ENCODE measurements at regions not wholly inside any gene's neighbourhood (a gene's known extent, or its start where the extent isn't known, plus 50 kb on each side); places are given as distances from the start of the nearest gene placed in this dataset.

DNA sequence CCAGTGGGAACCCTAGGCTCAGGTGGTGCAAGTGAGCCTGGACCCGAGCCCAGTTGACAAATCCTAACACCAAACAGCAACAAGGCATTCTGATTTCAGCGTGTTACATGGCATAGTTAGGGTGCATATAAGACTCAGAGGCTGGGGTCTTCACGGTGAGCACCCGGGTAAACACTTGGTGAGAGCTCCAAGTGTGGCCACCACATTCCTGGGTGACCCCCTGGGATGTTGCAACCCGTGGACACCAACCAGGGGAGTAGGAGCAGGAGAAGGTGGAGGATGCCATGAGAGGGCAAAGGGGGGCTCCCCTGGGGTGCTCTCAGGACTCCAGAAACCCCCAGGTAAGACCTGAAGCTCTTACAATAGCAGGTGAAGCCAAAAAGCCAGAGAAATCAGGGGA lies 69.9 kb upstream of the CDH5 start:
- no peak overlapping the region for H3K9ac ChIP-seq
- H3K27me3 ChIP-seq (ENCODE audit: insufficient read depth, low read depth): no peaks in the 10 kb centered on the region
- no peaks in the 10 kb centered on the region for H4K20me1 ChIP-seq (ENCODE audit: insufficient read depth)
- H3K4me1 ChIP-seq (ENCODE audit: low read depth, poor library complexity, severe bottlenecking): no peaks in the 10 kb centered on the region
- H2AFZ ChIP-seq (ENCODE audit: low read depth): no peak overlapping the region
- H3K4me3 ChIP-seq (IDR thresholded peaks at IDR 0.05; ENCODE audit: insufficient read depth, low read depth, low read length): no peak overlapping the region
- no peak overlapping the region for H3K27ac ChIP-seq
- TF ChIP-seq, protein P1, sequence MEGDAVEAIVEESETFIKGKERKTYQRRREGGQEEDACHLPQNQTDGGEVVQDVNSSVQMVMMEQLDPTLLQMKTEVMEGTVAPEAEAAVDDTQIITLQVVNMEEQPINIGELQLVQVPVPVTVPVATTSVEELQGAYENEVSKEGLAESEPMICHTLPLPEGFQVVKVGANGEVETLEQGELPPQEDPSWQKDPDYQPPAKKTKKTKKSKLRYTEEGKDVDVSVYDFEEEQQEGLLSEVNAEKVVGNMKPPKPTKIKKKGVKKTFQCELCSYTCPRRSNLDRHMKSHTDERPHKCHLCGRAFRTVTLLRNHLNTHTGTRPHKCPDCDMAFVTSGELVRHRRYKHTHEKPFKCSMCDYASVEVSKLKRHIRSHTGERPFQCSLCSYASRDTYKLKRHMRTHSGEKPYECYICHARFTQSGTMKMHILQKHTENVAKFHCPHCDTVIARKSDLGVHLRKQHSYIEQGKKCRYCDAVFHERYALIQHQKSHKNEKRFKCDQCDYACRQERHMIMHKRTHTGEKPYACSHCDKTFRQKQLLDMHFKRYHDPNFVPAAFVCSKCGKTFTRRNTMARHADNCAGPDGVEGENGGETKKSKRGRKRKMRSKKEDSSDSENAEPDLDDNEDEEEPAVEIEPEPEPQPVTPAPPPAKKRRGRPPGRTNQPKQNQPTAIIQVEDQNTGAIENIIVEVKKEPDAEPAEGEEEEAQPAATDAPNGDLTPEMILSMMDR (conservative IDR thresholded peaks at IDR 0.05; ENCODE audit: low read depth, low read length): no peak
- H3K4me2 ChIP-seq: no peak overlapping the region
- no peaks in the 10 kb centered on the region for H3K36me3 ChIP-seq (ENCODE audit: insufficient read depth)
- no peaks in the 10 kb centered on the region for H3K79me2 ChIP-seq (ENCODE audit: insufficient read depth, low read depth)

DNA sequence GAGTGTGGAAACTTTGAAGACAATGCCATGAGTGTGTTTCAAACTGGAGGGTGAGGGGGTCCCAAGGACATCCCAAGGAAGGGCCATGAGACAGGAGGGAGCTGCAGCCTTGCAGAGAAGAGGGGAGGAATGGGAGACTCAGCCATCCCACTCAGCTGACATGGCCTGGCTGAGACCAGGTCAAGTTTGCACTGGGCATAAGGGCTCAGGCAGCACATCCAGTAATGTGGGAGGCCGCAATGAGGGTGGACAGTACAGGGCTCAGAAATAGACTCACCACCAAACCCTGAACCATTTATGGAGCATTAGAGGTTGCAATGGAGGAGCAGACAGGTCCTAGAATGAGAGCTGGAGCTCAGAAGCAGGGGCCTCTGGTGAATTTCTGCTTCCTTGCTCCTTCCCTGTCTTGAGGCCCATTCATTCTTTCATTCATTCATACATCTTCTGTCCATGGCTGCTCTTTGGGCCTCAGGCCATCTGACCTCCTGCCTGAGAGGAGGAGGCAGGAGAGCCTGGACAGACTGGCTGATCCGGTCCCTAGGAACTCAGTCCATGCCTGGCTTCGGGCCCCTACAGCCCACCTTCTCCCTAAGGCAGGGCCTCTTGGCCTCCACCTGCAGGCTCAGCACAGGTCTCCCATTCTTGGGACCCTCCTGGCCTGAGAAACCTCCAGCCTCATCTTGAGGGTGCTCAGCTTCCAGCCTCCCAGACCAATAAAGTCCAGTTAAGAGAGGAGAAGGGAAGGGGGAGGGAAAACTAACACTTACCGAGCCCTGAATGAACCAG lies 70.5 kb upstream of the CDH5 start:
- Histone ChIP-seq H3K27me3 (ENCODE audit: insufficient read depth, low read depth) (no peaks in the 10 kb centered on the region), H4K20me1 (ENCODE audit: insufficient read depth) (no peaks in the 10 kb centered on the region)
- TF ChIP-seq, protein P1 (conservative IDR thresholded peaks at IDR 0.05; ENCODE audit: low read depth, low read length): no peak

GRCh38 chr16:66295213-66295612 lies 71.3 kb upstream of the CDH5 start:
- Histone ChIP-seq H3K79me2 (ENCODE audit: insufficient read depth, low read depth) (no peaks in the 10 kb centered on the region), H4K20me1 (ENCODE audit: insufficient read depth) (no peaks in the 10 kb centered on the region), H2AFZ (ENCODE audit: low read depth) (no peak overlapping the region), H3K36me3 (ENCODE audit: insufficient read depth) (no peaks in the 10 kb centered on the region), H3K4me2 (no peak overlapping the region), H3K4me3 (IDR thresholded peaks at IDR 0.05; ENCODE audit: insufficient read depth, low read depth, low read length) (no peak overlapping the region), H3K27me3 (ENCODE audit: insufficient read depth, low read depth) (no peaks in the 10 kb centered on the region), H3K4me1 (ENCODE audit: low read depth, poor library complexity, severe bottlenecking) (no peaks in the 10 kb centered on the region), H3K27ac (no peak overlapping the region), H3K9ac (no peak overlapping the region)
- TF ChIP-seq, protein P1 (conservative IDR thresholded peaks at IDR 0.05; ENCODE audit: low read depth, low read length): no peak

More for the DNA sequence above, 70.5 kb upstream of the CDH5 start:
- Histone ChIP-seq H3K4me3 (IDR thresholded peaks at IDR 0.05; ENCODE audit: insufficient read depth, low read depth, low read length) (no peak overlapping the region), H2AFZ (ENCODE audit: low read depth) (no peak overlapping the region), H3K27ac (no peak overlapping the region), H3K79me2 (ENCODE audit: insufficient read depth, low read depth) (no peaks in the 10 kb centered on the region), H3K36me3 (ENCODE audit: insufficient read depth) (no peaks in the 10 kb centered on the region), H3K9ac (no peak overlapping the region), H3K4me2 (no peak overlapping the region), H3K4me1 (ENCODE audit: low read depth, poor library complexity, severe bottlenecking) (no peaks in the 10 kb centered on the region)

DNA sequence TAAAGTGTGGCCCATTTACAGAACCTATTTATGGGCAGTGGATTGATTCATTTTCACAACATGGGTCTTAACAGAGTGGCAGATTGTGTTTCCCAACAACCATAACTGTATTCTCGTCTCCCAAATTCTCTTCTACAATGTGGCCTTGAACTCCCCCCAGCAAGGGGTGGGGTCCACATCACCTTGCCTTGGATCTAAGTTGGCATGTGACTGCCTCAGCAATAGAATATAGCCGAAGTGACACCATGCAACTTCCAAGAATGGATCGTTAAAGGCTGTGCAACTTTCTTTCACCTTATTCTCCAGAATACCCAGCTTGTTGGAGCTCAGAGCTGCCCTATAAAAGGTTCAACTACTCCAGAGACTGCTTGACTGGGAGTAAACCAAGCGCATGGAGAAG lies 72.0 kb upstream of the CDH5 start:
- Histone ChIP-seq H3K27me3 (ENCODE audit: insufficient read depth, low read depth) (no peaks in the 10 kb centered on the region), H3K36me3 (ENCODE audit: insufficient read depth) (no peaks in the 10 kb centered on the region), H3K79me2 (ENCODE audit: insufficient read depth, low read depth) (no peaks in the 10 kb centered on the region), H3K4me2 (no peak overlapping the region), H4K20me1 (ENCODE audit: insufficient read depth) (no peaks in the 10 kb centered on the region), H3K4me3 (IDR thresholded peaks at IDR 0.05; ENCODE audit: insufficient read depth, low read depth, low read length) (no peak overlapping the region), H3K4me1 (ENCODE audit: low read depth, poor library complexity, severe bottlenecking) (no peaks in the 10 kb centered on the region), H2AFZ (ENCODE audit: low read depth) (no peak overlapping the region), H3K27ac (no peak overlapping the region), H3K9ac (no peak overlapping the region)
- TF ChIP-seq, protein P1 (conservative IDR thresholded peaks at IDR 0.05; ENCODE audit: low read depth, low read length): no peak
